ENCODE measurements at regions not wholly inside any gene's neighbourhood (a gene's known extent, or its start where the extent isn't known, plus 50 kb on each side); places are given as distances from the start of the nearest gene placed in this dataset.

DNA sequence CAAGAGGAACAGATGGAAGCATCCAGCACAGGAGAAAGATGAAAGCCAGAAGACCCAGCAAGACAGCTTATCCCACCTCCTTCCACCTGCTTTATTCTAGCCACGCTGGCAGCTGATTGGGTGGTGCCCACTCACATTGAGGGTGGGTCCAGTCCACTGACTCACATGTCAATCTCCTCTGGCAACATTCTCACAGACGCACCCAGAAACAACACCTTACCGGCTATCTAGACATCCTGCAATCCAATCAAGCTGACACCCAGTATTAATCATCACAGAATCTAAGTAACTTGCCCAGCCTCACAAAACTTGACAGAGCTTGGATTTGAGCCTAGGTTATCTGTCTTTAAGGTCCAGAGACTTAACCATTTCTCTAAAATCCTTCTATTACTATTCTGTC is 208.9 kb downstream of the PAH start:
- Histone ChIP-seq H3K9me3 (no peaks in the 10 kb centered on the region), H3K36me3 (no peaks in the 10 kb centered on the region), H3K4me3 (no peak overlapping the region), H3K27ac (no peak overlapping the region), H3K4me1 (ENCODE audit: control insufficient read depth in 1 of 2, low read depth in 2 of 2) (no peaks in the 10 kb centered on the region), H3K27me3 (replicated peaks; ENCODE audit: insufficient read depth) (no peaks in the 10 kb centered on the region)
- TF ChIP-seq, protein P1, sequence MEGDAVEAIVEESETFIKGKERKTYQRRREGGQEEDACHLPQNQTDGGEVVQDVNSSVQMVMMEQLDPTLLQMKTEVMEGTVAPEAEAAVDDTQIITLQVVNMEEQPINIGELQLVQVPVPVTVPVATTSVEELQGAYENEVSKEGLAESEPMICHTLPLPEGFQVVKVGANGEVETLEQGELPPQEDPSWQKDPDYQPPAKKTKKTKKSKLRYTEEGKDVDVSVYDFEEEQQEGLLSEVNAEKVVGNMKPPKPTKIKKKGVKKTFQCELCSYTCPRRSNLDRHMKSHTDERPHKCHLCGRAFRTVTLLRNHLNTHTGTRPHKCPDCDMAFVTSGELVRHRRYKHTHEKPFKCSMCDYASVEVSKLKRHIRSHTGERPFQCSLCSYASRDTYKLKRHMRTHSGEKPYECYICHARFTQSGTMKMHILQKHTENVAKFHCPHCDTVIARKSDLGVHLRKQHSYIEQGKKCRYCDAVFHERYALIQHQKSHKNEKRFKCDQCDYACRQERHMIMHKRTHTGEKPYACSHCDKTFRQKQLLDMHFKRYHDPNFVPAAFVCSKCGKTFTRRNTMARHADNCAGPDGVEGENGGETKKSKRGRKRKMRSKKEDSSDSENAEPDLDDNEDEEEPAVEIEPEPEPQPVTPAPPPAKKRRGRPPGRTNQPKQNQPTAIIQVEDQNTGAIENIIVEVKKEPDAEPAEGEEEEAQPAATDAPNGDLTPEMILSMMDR (IDR thresholded peaks at IDR 0.05): no peak
- DNase-seq (ENCODE audit: low spot score) (no peak), ATAC-seq (ENCODE audit: insufficient number of reproducible peaks, low FRiP score, low read depth) (no peak)

DNA sequence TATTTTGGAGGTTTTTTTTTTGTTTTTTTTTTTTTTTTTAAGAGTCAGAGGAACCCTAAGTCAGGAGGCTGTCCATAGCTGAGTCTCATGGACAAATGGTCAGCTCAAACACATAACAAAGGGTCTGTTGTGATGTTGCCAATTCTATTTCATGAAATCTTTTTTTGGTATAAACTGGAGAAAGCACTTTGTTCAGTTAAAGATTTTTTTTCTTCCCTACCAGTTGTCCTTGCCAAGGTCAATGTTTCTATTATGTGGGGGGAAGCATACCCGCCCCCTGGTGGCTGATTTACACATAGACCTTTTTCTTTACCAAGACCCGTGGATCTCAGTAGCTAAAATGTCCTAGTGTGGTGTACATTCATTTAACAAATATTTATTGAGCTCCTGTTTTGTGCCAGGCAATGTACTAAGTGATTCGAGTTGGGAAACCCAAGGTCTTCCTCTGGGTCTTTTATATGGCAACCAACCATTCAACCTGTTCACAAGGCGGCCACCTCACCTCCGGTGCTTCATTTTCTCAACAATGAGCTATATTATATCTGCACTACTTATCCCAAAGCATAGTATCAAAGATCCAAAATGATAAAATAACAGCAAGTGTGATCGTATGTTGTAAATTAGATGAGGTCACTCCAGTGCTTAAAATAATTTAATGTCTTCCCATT is 214.5 kb downstream of the PAH start:
- no peak for DNase-seq (ENCODE audit: low spot score)
- no peaks in the 10 kb centered on the region for H3K36me3 ChIP-seq
- TF ChIP-seq, protein P1 (IDR thresholded peaks at IDR 0.05): peak; percentile 28
- H3K9me3 ChIP-seq: no peaks in the 10 kb centered on the region
- no peaks in the 10 kb centered on the region for H3K4me1 ChIP-seq (ENCODE audit: control insufficient read depth in 1 of 2, low read depth in 2 of 2)
- ATAC-seq (ENCODE audit: insufficient number of reproducible peaks, low FRiP score, low read depth): no peak
- no peaks in the 10 kb centered on the region for H3K27me3 ChIP-seq (replicated peaks; ENCODE audit: insufficient read depth)
- no peak overlapping the region for H3K4me3 ChIP-seq
- H3K27ac ChIP-seq: no peak overlapping the region

DNA sequence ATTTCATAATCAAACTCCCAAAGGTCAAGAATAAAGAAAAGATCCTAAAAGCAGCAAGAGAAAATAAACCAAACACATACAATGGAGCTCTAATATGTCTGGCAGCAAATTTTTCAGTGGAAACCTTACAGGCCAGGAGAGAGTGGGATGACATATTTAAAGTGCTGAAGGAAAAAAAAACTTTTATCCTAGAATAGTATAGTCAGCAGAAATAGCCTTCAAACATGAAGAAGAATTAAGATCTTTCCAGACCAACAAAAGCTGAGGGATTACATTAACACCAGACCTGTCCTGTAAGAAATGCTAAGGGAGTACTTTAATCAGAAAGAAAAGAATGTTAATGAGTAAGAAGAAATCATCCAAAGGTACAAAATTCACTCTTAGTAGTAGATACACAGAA is 215.7 kb upstream of the IGF1 start:
- no peaks in the 10 kb centered on the region for H3K27me3 ChIP-seq (replicated peaks; ENCODE audit: insufficient read depth)
- ATAC-seq (ENCODE audit: insufficient number of reproducible peaks, low FRiP score, low read depth) (no peak), DNase-seq (ENCODE audit: low spot score) (no peak)
- no peak overlapping the region for H3K27ac ChIP-seq
- H3K36me3 ChIP-seq: no peaks in the 10 kb centered on the region
- no peak overlapping the region for H3K4me3 ChIP-seq
- TF ChIP-seq, protein P1 (IDR thresholded peaks at IDR 0.05): no peak
- H3K4me1 ChIP-seq (ENCODE audit: control insufficient read depth in 1 of 2, low read depth in 2 of 2): no peaks in the 10 kb centered on the region
- no peaks in the 10 kb centered on the region for H3K9me3 ChIP-seq

DNA sequence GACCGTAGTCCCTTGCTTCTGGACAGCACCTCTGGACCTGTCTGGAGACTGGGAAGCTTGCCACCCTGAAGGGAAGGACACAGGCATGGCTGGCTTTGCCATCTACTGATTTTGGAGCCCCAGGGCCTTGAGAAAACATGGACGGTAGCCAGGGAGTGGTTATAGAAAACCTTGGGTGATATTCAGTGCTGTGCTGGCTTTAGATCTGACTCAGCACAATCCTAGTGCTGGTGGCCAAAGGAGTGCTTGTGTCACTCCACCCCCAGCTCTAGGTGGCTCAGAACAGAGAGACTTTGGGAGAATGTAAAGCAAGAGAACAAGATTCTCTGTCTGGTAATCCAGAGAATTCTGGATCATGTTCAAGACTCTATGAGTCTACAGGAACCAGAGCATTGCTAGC is 214.5 kb upstream of the IGF1 start:
- ATAC-seq (ENCODE audit: insufficient number of reproducible peaks, low FRiP score, low read depth): no peak
- no peak overlapping the region for H3K4me3 ChIP-seq

DNA sequence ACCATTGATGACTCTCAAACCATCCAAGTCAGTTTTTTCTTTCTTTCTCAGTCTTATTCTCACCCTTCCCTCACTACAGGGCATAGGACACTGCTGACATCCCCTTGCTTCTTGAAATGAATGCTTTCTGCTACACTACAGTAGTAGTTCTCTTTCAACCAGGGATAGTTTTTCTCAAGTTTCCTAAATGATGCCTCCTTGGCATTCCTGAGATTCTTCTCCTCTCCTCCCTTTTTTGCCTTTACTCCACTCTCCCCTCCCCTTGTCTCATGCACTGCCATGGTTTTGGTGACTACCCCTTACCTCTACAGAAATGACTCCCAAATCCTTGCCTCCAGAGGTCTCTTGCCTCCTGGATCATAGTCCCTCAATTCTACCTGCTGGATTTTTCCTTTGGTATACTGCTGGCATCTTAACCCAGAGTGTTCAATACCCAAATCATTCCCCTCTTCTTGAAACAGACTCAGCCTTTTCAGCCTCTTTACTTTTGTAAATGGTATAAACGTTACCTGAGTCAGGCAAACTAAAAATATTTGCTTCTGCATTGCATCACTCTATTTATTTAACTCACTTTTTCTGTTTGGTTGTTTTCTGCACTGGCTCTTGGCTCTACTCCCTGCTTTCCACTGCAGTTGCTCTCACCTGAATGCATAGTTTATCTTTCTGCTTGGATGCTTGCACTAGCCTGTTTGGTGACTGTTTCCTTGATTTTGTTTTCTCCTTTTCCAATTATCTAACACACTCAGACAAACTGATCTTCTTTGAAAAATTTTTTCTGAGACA is 211.6 kb upstream of the IGF1 start:
- TF ChIP-seq, protein P1 (IDR thresholded peaks at IDR 0.05): no peak
- no peaks in the 10 kb centered on the region for H3K36me3 ChIP-seq
- DNase-seq (ENCODE audit: low spot score): no peak

More for the DNA sequence above, 214.5 kb upstream of the IGF1 start:
- H3K9me3 ChIP-seq: no peaks in the 10 kb centered on the region
- DNase-seq (ENCODE audit: low spot score): no peak
- TF ChIP-seq, protein P1 (IDR thresholded peaks at IDR 0.05): no peak
- no peaks in the 10 kb centered on the region for H3K27me3 ChIP-seq (replicated peaks; ENCODE audit: insufficient read depth)
- no peak overlapping the region for H3K27ac ChIP-seq
- no peaks in the 10 kb centered on the region for H3K4me1 ChIP-seq (ENCODE audit: control insufficient read depth in 1 of 2, low read depth in 2 of 2)
- H3K36me3 ChIP-seq: no peaks in the 10 kb centered on the region

More for the DNA sequence above, 211.6 kb upstream of the IGF1 start:
- ATAC-seq (ENCODE audit: insufficient number of reproducible peaks, low FRiP score, low read depth): no peak
- Histone ChIP-seq H3K4me3 (no peak overlapping the region), H3K9me3 (no peaks in the 10 kb centered on the region), H3K27me3 (replicated peaks; ENCODE audit: insufficient read depth) (no peaks in the 10 kb centered on the region), H3K4me1 (ENCODE audit: control insufficient read depth in 1 of 2, low read depth in 2 of 2) (no peaks in the 10 kb centered on the region), H3K27ac (no peak overlapping the region)

Data from thoracic aorta (tissue), 2 donors.